ENCODE measurements at regions not wholly inside any gene's neighbourhood (a gene's known extent, or its start where the extent isn't known, plus 50 kb on each side); places are given as distances from the start of the nearest gene placed in this dataset.

DNA sequence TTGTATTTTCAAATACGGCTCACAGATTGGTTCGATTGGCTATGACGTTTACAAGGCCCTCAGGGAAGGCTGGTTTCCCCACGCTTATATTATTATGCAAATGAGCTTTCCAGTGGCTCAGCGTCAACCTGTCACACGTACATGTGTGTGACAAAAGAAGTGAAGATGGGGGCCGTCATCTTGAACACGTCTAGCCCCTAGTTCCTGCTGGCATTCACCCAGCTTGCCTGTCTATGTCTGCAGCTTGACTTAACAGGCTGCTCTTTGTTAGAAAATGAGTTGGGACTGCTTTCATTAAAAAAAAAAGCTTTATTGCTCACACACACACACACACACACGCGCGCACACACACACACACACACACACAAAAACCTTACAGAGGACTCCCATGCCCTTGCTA is 283.6 kb upstream of the CTSO start:
- TF ChIP-seq CTCF (IDR thresholded peaks at IDR 0.05) (no peak), ZFX (IDR thresholded peaks at IDR 0.05; ENCODE audit: borderline replicate concordance) (no peak)
- H3K27ac ChIP-seq, result no peak overlapping the region

- TF ChIP-seq ZFX (IDR thresholded peaks at IDR 0.05; ENCODE audit: borderline replicate concordance) (no peak), CTCF (IDR thresholded peaks at IDR 0.05) (no peak)
Measured at GRCh38 chr4:156230176-156230575, 276.5 kb upstream of the CTSO start.

GRCh38 chr4:156228676-156229075 is 275.0 kb upstream of the CTSO start:
- TF ChIP-seq CTCF (IDR thresholded peaks at IDR 0.05) (no peak), ZFX (IDR thresholded peaks at IDR 0.05; ENCODE audit: borderline replicate concordance) (no peak)
- H3K27ac ChIP-seq, result no peak overlapping the region

More at GRCh38 chr4:156230176-156230575, 276.5 kb upstream of the CTSO start:
- H3K27ac ChIP-seq, result no peak overlapping the region

DNA sequence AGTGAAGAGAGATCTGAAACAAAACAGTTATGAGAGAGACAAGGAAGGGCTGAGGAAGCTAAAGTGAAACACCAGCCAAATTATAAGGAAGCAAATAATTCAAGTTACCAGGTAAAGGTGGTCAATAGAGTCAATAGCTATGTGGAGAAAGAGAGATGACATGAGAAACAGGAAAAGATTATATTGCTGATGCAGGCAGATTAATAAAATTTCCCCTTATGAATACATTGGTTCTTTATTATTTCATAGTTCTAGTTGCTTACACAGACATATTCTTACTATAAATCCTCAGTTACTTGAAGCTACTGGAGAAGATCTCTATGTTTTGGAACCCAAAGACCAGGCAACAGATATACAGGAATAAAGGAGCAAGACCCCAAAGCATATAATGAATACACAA is 273.7 kb upstream of the CTSO start:
- TF ChIP-seq ZFX (IDR thresholded peaks at IDR 0.05; ENCODE audit: borderline replicate concordance) (no peak), CTCF (IDR thresholded peaks at IDR 0.05) (no peak)
- no peak overlapping the region for H3K27ac ChIP-seq

DNA sequence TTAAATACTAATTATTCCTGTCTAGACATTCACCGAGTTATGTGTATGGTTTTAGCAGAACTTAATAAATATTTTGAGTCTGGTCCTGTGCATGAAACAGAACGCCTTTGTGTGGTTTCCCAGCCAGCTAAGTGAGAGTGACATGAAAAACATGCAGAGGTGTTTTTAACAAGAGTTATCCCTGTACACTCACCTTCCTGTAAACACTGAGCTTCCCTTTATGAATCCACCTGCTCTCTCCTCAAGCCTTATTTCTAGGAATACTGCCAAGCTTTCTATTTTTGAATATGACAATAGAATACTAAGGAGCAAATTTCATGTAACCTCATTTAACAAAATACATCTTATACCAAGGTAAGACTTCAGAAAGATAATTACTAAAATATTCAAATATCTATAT is 270.3 kb upstream of the CTSO start:
- no peak overlapping the region for H3K27ac ChIP-seq
- no peak for TF ChIP-seq CTCF (IDR thresholded peaks at IDR 0.05)
- TF ChIP-seq ZFX (IDR thresholded peaks at IDR 0.05; ENCODE audit: borderline replicate concordance), result no peak

GRCh38 chr4:156217236-156217635 is 263.6 kb upstream of the CTSO start:
- TF ChIP-seq ZFX (IDR thresholded peaks at IDR 0.05; ENCODE audit: borderline replicate concordance) (no peak), CTCF (IDR thresholded peaks at IDR 0.05) (no peak)

DNA sequence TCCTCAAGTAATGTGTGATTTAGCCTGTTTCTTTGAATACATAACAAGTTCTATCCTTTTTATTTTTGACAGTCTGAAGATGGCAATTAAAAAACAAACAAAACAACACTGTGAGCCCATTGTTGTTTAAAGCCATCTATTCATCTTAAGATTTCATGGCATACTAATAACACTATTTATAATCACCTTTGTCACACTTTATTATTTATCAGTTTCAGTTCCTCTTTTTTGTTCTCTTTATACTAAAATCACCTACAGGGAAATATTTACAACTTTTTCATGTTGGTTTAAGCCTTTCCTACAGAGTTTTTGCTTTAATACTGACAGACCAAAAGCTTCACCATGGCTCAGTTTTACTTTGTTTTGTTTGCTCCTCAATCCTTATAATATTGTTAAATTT is 247.4 kb upstream of the CTSO start:
- no peak overlapping the region for H3K27ac ChIP-seq
- TF ChIP-seq ZFX (IDR thresholded peaks at IDR 0.05; ENCODE audit: borderline replicate concordance) (no peak), CTCF (IDR thresholded peaks at IDR 0.05) (no peak)

More at GRCh38 chr4:156217236-156217635, 263.6 kb upstream of the CTSO start:
- H3K27ac ChIP-seq, result no peak overlapping the region

All from 22Rv1 (cell line).